ENCODE measurements at regions not wholly inside any gene's neighbourhood (a gene's known extent, or its start where the extent isn't known, plus 50 kb on each side); places are given as distances from the start of the nearest gene placed in this dataset.

- no peak overlapping the region for H3K4me3 ChIP-seq (replicated peaks; ENCODE audit: insufficient read depth, low read length)
- no peak for DNase-seq (ENCODE audit: low read depth in 1 of 2, low spot score in 1 of 2)
- H3K27ac ChIP-seq (replicated peaks), result no peak overlapping the region
- TF ChIP-seq CTCF (IDR thresholded peaks at IDR 0.05; ENCODE audit: insufficient read depth, low read length) (no peak), SPI1 (IDR thresholded peaks at IDR 0.05; ENCODE audit: borderline replicate concordance, low read depth) (no peak), POLR2AphosphoS5 (IDR thresholded peaks at IDR 0.05; ENCODE audit: low read depth) (no peak), GABPA (IDR thresholded peaks at IDR 0.05; ENCODE audit: low read depth) (no peak)
- TF ChIP-seq, protein P1, sequence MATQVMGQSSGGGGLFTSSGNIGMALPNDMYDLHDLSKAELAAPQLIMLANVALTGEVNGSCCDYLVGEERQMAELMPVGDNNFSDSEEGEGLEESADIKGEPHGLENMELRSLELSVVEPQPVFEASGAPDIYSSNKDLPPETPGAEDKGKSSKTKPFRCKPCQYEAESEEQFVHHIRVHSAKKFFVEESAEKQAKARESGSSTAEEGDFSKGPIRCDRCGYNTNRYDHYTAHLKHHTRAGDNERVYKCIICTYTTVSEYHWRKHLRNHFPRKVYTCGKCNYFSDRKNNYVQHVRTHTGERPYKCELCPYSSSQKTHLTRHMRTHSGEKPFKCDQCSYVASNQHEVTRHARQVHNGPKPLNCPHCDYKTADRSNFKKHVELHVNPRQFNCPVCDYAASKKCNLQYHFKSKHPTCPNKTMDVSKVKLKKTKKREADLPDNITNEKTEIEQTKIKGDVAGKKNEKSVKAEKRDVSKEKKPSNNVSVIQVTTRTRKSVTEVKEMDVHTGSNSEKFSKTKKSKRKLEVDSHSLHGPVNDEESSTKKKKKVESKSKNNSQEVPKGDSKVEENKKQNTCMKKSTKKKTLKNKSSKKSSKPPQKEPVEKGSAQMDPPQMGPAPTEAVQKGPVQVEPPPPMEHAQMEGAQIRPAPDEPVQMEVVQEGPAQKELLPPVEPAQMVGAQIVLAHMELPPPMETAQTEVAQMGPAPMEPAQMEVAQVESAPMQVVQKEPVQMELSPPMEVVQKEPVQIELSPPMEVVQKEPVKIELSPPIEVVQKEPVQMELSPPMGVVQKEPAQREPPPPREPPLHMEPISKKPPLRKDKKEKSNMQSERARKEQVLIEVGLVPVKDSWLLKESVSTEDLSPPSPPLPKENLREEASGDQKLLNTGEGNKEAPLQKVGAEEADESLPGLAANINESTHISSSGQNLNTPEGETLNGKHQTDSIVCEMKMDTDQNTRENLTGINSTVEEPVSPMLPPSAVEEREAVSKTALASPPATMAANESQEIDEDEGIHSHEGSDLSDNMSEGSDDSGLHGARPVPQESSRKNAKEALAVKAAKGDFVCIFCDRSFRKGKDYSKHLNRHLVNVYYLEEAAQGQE (IDR thresholded peaks at IDR 0.05; ENCODE audit: insufficient replicate concordance, low read depth), result no peak
- H3K27me3 ChIP-seq (ENCODE audit: insufficient read depth, poor library complexity, severe bottlenecking), result peaks cover 7% of the 10 kb centered on the region
These were observed 373.7 kb upstream of the RGMA start for GRCh38 chr15:93462690-93463089.

GRCh38 chr15:93460717-93461116 lies 371.7 kb upstream of the RGMA start:
- Histone ChIP-seq H3K27me3 (ENCODE audit: insufficient read depth, poor library complexity, severe bottlenecking) (peaks cover 5% of the 10 kb centered on the region), H3K4me3 (replicated peaks; ENCODE audit: insufficient read depth, low read length) (no peak overlapping the region), H3K27ac (replicated peaks) (no peak overlapping the region)
- DNase-seq (ENCODE audit: low read depth in 1 of 2, low spot score in 1 of 2), result no peak
- no peak for TF ChIP-seq SPI1 (IDR thresholded peaks at IDR 0.05; ENCODE audit: borderline replicate concordance, low read depth)
- no peak for TF ChIP-seq GABPA (IDR thresholded peaks at IDR 0.05; ENCODE audit: low read depth)
- TF ChIP-seq, protein P1 (IDR thresholded peaks at IDR 0.05; ENCODE audit: insufficient replicate concordance, low read depth), result no peak
- no peak for TF ChIP-seq POLR2AphosphoS5 (IDR thresholded peaks at IDR 0.05; ENCODE audit: low read depth)
- no peak for TF ChIP-seq CTCF (IDR thresholded peaks at IDR 0.05; ENCODE audit: insufficient read depth, low read length)

- DNase-seq (ENCODE audit: low read depth in 1 of 2, low spot score in 1 of 2), result no peak
These were observed 370.4 kb upstream of the RGMA start for GRCh38 chr15:93459396-93459795.

More at GRCh38 chr15:93459396-93459795, 370.4 kb upstream of the RGMA start:
- H3K27ac ChIP-seq (replicated peaks), result no peak overlapping the region
- H3K27me3 ChIP-seq (ENCODE audit: insufficient read depth, poor library complexity, severe bottlenecking), result no peaks in the 10 kb centered on the region
- TF ChIP-seq, protein P1 (IDR thresholded peaks at IDR 0.05; ENCODE audit: insufficient replicate concordance, low read depth), result no peak
- TF ChIP-seq SPI1 (IDR thresholded peaks at IDR 0.05; ENCODE audit: borderline replicate concordance, low read depth), result no peak
- no peak for TF ChIP-seq POLR2AphosphoS5 (IDR thresholded peaks at IDR 0.05; ENCODE audit: low read depth)
- TF ChIP-seq CTCF (IDR thresholded peaks at IDR 0.05; ENCODE audit: insufficient read depth, low read length), result no peak
- H3K4me3 ChIP-seq (replicated peaks; ENCODE audit: insufficient read depth, low read length), result no peak overlapping the region

Measured in HL-60 (cell line).